ENCODE measurements at regions not wholly inside any gene's neighbourhood (a gene's known extent, or its start where the extent isn't known, plus 50 kb on each side); places are given as distances from the start of the nearest gene placed in this dataset.
"Not testable (repeated sequence)": the region's sequence is repeated elsewhere in the genome, so short reads cannot be mapped to it uniquely, and the experiment has no call there.

DNA sequence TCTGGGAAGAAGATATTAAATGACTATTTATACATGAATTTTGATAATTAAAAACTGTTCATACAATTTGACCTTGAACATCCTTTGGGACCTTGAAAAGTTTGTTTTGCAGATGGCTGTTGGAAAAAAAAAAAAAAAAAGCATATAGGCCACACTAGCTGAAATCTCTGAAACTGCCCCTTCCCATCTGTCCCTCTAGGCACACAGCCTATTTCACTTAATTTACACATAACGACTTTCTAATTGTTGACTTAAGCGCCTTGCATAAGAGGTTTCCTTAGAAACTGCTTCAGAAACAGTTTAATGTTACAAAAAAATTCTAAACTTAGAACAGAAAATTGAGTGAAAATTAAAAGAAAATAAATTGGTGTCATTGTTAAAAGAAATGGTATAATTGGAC is 131.0 kb downstream of the COX18 start:
- no peak overlapping the region for H3K27ac ChIP-seq (replicated peaks in 1 of 4)
- no peaks in the 10 kb centered on the region for H3K9me3 ChIP-seq
- DNase-seq (ENCODE audit: extremely low spot score), result no peak
- H3K4me3 ChIP-seq, result no peak overlapping the region
- WGBS, result 61% methylated on average over 2 of the region's 2 CpGs
- no peaks in the 10 kb centered on the region for H3K27me3 ChIP-seq
- no peak for TF ChIP-seq EP300 (IDR thresholded peaks at IDR 0.05)
- no peak for TF ChIP-seq POLR2A (IDR thresholded peaks at IDR 0.05; ENCODE audit: low read depth)
- no peak for TF ChIP-seq POLR2AphosphoS5 (IDR thresholded peaks at IDR 0.05)
- TF ChIP-seq, protein P1, sequence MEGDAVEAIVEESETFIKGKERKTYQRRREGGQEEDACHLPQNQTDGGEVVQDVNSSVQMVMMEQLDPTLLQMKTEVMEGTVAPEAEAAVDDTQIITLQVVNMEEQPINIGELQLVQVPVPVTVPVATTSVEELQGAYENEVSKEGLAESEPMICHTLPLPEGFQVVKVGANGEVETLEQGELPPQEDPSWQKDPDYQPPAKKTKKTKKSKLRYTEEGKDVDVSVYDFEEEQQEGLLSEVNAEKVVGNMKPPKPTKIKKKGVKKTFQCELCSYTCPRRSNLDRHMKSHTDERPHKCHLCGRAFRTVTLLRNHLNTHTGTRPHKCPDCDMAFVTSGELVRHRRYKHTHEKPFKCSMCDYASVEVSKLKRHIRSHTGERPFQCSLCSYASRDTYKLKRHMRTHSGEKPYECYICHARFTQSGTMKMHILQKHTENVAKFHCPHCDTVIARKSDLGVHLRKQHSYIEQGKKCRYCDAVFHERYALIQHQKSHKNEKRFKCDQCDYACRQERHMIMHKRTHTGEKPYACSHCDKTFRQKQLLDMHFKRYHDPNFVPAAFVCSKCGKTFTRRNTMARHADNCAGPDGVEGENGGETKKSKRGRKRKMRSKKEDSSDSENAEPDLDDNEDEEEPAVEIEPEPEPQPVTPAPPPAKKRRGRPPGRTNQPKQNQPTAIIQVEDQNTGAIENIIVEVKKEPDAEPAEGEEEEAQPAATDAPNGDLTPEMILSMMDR (IDR thresholded peaks at IDR 0.05), result no peak
- peaks cover 0 to 5% (median 0%) of the 10 kb centered on the region in 4 donors for H3K4me1 ChIP-seq
- H3K36me3 ChIP-seq, result no peaks in the 10 kb centered on the region
- intact Hi-C loops (cut with DNase I), result no loop called here

DNA sequence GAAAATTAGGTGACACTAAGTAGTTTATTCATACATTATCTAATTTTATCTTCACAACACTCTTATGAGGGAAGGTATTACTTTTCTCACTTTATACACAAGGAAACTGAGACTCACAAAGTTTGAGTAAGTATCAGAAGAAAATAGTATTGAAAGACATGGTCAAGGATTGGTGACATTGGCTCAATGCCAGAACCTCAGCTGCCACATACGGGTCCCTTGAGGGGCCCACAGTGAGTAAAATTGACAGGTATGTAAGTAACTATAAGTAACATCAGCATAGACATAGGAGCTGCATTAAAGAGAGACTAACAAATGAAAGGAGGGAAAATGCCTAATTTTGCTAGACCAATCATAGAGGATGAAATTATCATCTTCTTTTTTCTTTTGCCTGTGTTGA is 134.1 kb downstream of the COX18 start:
- DNase-seq (ENCODE audit: extremely low spot score), result no peak
- WGBS, result 56% methylated on average over 1 of the region's 1 CpG
- Histone ChIP-seq H3K36me3 (no peaks in the 10 kb centered on the region), H3K27ac (replicated peaks in 1 of 4) (no peak overlapping the region), H3K4me1 (peaks cover 0 to 5% (median 0%) of the 10 kb centered on the region in 4 donors), H3K9me3 (no peaks in the 10 kb centered on the region), H3K4me3 (no peak overlapping the region), H3K27me3 (no peaks in the 10 kb centered on the region)
- TF ChIP-seq POLR2AphosphoS5 (IDR thresholded peaks at IDR 0.05) (no peak), POLR2A (IDR thresholded peaks at IDR 0.05; ENCODE audit: low read depth) (no peak)
- TF ChIP-seq, protein P1 (IDR thresholded peaks at IDR 0.05), result no peak
- intact Hi-C loops (cut with DNase I), result no loop called here

DNA sequence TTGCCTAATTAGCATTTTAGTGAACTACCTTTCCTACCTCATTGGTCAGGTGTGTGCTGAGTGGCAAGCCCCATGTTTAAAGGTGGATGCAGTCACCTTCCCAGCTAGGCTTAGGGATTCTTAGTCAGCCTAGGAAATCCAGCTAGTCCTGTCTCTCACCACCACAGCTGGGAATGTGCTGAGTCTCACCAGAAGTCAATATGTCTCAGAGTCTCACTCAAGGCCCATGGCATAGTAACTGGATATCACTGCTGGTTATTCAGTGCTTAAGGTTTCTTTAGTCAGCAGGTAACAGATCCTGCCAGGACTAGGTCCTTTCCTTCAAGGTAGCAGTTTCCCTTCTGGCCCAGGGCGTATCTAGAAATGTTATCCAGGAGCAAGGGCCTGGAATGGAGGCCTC is 136.5 kb downstream of the COX18 start:
- Histone ChIP-seq H3K4me3 (no peak overlapping the region), H3K27me3 (no peaks in the 10 kb centered on the region), H3K4me1 (no peaks in the 10 kb centered on the region), H3K27ac (replicated peaks in 1 of 4) (no peak overlapping the region), H3K36me3 (no peaks in the 10 kb centered on the region), H3K9me3 (no peaks in the 10 kb centered on the region)
- intact Hi-C loops (cut with DNase I), result no loop called here
- TF ChIP-seq EP300 (IDR thresholded peaks at IDR 0.05) (no peak), POLR2A (IDR thresholded peaks at IDR 0.05; ENCODE audit: low read depth) (no peak), POLR2AphosphoS5 (IDR thresholded peaks at IDR 0.05) (no peak)
- TF ChIP-seq, protein P1 (IDR thresholded peaks at IDR 0.05), result no peak
- DNase-seq (ENCODE audit: extremely low spot score), result no peak
- WGBS, result 83% methylated on average over 1 of the region's 1 CpG

DNA sequence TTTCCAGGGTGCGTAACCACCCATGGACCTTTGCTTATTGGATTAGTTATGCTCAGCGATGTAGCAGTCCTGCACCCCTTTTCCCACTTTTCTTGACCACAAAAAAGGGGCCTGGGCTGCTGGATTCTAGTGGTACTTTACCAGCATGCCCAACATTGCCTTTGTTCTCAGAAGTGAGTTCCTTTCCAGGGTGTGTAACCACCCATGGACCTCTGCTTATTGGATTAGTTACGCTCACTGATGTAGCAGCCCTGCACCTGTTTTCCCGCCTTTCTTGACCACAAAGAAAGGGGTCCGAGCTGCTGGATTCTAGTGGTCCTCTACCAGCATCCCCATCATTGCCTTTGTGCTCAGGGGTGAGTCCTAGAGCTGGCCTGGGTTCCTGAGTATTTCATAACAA is 138.2 kb downstream of the COX18 start:
- no peak for TF ChIP-seq POLR2A (IDR thresholded peaks at IDR 0.05; ENCODE audit: low read depth)
- TF ChIP-seq, protein P1 (IDR thresholded peaks at IDR 0.05), result no peak
- H3K36me3 ChIP-seq, result no peaks in the 10 kb centered on the region
- WGBS, result 87% methylated on average over 5 of the region's 5 CpGs

DNA sequence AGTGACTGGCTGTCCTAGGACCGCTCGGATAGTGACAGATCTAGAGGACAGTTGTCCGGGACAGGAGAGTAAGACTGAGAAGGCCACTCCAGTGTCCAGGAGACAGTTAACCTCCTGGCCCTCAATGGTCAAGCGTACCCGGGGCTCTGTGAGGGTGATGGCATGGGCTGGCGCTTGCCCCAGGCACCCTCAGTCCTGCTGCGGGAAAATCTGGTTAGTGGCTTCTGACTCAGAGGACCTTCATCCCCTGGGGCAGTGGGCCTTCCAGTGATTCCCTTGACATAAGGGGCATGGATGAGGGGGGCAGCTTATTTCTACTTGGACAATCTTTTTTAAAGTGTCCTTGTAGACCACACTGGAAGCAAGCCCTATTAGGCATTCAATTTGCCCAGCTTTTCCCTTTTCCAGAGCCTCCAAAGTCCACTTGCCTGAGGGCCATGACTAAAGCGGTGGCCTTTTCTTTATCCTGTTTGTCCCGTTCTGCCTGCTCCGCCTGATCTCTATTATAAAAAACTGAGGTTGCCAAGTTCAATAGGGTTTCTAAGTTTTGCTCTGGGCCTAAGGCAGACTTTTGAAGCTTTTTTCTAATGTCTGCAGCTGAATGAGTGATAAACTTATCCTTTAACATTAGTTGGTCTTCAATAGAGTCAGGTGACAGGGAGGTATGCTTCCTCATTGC is 139.8 kb downstream of the COX18 start:
- H3K27ac ChIP-seq (replicated peaks in 1 of 4); H3K4me1 ChIP-seq; H3K4me3 ChIP-seq; H3K9me3 ChIP-seq; intact Hi-C loops (cut with DNase I); H3K27me3 ChIP-seq; H3K36me3 ChIP-seq; DNase-seq (ENCODE audit: extremely low spot score): not testable (repeated sequence)
- WGBS, result 92% methylated on average over 6 of the region's 10 CpGs

More for the DNA sequence above, 138.2 kb downstream of the COX18 start:
- intact Hi-C loops (cut with DNase I), result no loop called here
- no peaks in the 10 kb centered on the region for H3K9me3 ChIP-seq
- no peaks in the 10 kb centered on the region for H3K27me3 ChIP-seq
- no peak overlapping the region for H3K27ac ChIP-seq (replicated peaks in 1 of 4)
- H3K4me1 ChIP-seq, result no peaks in the 10 kb centered on the region
- DNase-seq (ENCODE audit: extremely low spot score), result no peak
- no peak overlapping the region for H3K4me3 ChIP-seq

Measured in esophagus muscularis mucosa (tissue), 4 donors.